SIG-M5 treated with dmso at 0.1 percent for 504 hours (cell line): ENCODE measurements at regions not wholly inside any gene's neighbourhood (a gene's known extent, or its start where the extent isn't known, plus 50 kb on each side); places are given as distances from the start of the nearest gene placed in this dataset.

ENCODE experiments used
- DNase-seq: peaks from one replicate; lab custom pipeline; 2025; ENCODE audit not compliant: unreplicated experiment; lab: John Stamatoyannopoulos, UW

DNA sequence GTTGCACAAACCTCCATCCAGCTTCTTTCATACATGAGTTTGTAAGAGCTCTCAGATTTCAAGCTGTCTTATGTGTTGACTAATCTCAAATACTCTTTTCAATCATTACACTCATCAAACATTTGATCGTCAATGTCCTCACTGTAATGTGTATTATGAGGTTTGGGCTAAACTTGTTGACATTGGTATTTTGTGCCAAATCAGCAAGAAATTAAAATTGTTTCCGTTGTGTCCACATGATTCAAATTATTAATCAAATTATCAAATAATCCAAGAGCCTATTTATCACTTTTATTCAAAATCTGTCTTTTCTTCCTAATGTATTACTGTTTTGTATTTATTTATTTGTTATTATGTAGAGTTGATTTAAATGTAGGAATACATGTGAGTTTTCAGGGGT, 283.4 kb downstream of the GAS1 start:
- DNase-seq, result no peak

DNA sequence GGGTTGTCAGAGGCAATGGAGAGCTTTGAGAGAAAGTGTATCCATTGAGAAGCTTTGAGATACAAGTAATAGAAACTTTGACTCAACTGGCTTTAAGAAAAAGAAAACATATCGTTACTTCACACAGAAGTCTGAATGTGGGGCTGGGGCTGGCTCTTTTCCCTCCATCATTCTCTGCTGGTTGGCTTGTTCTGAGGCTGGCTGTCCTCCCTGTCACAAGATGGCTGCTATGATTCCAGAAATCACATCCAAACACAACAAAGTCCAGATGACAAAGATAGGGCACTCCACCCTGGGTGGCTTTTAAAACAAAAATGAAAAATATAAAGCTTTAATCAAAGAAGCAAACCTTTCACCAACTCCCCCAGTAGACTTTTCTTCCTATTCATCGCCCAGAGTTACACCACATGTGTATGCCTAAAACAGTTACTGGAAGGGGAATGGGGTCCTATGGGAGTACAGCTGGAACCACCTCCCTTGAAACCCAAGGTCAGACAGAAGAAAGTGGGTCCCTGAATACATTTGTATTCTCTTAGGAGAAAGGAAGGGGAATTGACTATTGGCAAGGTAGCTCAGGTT, 284.3 kb downstream of the GAS1 start:
- no peak for DNase-seq

- no peak for DNase-seq
Observed at GRCh38 chr9:86660146-86660943, 287.0 kb downstream of the GAS1 start.

DNA sequence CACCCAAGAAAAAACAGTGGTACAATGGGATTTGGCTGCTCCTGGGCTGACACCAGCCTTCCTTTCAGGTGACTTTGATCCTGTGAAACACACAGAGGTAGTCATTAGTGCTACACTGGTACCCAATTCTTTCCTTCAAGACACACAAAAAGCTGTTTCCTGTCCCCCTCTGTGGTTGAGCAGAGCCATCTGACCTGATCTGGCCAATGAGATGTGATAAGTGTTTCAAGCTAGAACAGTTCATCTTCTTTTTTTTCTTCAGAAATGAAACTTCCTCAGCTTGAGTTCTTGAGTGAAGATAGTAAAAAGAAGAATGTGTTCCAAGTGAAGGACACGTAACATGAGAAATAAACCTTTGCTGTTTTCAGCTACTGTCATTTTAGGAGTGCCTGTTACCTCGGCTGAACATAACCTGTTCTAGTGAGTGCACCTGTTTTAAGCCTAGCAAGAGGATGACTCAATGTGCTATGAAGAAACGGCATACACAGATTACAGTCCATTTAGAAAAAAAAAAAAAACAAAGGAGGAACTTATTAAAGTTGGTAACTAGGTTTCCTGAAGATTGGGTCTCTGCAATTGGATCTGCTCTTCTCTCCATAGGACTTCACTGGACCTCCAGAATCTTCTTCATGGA, 287.8 kb downstream of the GAS1 start:
- no peak for DNase-seq

DNA sequence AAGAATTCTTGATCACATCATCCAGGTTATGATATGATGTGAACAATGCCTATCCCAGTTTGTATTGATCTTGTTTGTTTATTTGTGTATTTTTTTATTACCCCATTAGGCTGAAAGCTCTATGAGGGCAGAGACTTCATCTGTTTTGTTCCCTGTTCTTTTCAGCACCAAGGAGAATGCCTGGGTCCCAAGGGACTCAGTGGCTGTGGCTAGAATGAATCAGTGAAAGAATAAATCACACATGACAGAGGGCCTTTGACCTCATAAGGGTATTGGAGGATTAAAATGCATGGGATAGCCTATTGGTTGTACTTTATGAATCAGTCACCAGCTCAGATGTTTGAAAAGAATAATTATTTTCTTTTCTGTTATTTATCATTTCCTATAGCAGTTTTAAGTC, 292.2 kb downstream of the GAS1 start:
- DNase-seq, result no peak

DNA sequence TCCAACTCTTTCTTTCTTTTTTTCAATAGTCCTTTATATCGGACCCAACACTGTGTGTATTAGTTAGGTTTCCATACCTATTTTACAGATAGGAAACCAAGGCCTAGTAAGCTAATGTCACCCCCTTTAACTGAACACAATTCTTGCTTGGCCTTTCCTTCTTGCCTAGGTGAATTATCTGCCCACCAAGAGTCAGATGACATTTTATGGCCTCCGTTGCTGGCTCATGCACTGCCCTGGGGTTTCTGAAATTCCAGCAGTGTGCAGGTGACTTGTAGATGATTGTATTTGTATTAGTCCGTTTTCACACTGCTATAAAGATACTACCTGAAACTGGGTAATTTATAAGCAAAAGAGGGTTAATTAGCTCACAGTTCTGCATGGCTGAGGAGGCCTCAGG, 293.8 kb downstream of the GAS1 start:
- DNase-seq, result no peak

GRCh38 chr9:86652736-86653135, 294.6 kb downstream of the GAS1 start:
- no peak for DNase-seq

GRCh38 chr9:86649913-86650312, 295.7 kb upstream of the TUT7 start:
- no peak for DNase-seq

DNA sequence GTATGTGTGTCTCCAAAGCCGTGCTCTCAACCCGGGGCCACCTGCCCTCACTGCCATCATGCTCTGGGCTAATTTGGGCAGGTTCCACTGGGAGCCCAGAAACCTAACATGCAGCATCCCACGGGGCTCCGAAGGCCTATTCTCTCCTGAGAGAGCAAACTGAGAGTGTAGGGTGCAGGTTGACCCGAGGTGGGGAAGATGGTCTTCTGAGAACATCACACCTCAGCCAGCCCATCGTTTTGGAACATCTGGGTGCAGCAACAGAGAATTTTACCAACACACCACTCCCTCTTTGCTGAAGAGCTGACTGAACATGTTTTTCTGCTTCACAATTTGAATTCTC, 294.6 kb upstream of the TUT7 start:
- no peak for DNase-seq

DNA sequence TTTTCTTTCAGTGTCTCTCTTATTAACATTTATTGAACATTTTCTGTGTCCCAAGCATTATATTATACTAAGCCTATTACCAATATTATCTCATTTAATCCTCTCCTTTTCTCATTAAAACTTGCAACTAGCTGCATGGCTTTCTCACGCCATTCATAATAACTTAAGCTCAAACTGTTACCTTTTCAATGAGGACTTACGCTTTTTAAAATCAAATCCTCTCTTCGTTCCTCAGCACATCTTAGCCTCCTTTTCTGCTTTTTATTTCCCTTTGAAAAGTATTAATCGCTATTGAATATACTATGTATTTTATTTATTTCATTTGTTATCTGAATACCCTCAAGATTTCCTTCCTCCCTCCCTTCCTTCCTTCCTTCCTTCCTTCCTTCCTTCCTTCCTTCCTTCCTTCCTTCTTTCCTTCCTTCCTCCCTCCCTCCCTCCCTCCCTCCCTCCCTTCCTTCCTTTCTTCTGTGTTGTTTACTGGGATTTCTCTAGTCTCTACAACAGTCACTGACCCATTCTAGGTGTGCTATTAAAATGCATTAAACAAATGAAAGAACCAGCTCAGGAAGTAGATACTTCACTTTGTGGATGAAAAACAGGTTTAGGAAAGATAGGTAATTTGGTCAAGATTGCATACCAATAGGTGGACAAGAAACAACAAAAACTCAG, 294.1 kb upstream of the TUT7 start:
- no peak for DNase-seq

DNA sequence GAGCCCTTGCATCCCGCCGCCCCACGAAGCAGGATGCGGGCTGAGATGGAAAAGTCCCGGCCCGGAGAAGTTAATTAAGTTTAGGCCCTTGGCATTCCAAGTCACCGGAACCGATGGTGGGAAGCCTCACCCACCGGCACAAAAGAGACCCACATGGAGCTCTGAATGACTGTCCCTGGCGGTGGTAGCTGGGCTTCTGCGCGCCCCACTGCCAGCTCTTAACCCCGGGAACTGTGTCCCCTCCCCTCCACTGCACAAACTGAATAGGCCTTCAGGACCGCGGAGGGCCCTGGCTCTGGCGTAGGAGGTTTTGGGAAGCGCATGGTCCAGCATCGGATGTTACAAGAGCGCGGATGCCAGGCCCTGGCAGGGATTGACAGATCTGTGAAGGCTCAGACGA, 291.1 kb upstream of the TUT7 start:
- no peak for DNase-seq

DNA sequence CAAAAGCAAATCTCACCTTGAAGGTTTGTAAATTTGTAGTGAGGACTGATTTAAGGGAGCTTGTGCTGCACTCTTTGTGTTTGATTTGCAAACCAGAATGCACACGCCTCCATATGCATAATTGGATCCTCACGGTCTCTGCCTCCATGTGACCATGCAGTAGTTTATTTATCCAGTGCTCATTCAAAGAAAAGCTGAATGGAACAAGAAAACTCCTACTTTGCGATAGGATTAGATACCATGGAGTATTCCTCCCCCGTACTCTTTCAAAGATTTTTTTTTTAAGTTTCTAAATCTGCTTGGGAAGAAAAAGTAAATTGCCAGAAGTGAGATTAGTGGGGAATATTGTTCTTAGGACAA, 290.4 kb upstream of the TUT7 start:
- DNase-seq, result no peak

GRCh38 chr9:86643946-86644674, 289.9 kb upstream of the TUT7 start:
- DNase-seq, result no peak

- no peak for DNase-seq
Observed at GRCh38 chr9:86642721-86643120, 288.5 kb upstream of the TUT7 start.

DNA sequence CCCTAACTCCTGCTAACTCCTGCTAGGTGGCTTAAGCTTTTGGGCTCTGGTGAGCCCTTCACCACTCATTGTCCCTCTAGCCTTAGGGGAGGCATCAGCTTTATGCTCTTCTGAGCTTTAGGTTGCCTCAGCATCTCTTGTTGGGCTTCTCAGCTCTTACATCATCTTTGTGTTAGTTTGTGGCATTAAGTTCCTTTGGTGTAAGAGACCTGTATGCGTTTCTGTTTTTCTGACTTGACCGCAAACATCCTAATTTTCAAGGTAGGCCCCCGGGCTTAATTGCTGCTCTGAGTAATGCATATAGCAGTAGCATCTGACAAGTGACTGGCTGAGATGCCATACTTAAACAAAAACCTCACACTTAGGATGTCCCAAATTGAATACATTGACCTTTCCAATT, 287.8 kb upstream of the TUT7 start:
- no peak for DNase-seq

- DNase-seq, result peak; percentile 10
Observed at GRCh38 chr9:86639899-86640379, 285.7 kb upstream of the TUT7 start.

- DNase-seq, result no peak
Observed at GRCh38 chr9:86639287-86639686, 285.1 kb upstream of the TUT7 start.

DNA sequence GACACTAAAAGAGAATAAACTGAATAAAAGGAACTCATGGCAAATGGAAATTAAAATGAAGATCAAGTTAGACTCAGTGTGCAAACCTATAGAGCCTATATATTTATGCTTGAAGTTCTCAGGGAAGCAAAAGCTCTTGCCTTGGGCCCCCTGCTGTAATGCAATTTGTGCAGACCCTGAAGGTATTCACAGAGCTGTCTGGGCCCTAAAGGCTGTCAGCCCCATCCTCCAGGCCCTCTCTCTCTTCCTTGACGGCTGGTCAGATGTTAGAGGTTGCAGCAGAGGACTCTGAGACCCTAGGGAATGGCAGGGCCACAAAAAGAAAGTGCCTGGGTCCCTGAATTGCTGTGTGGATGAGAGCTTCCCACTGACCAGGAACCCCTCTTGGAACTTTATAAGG, 283.9 kb upstream of the TUT7 start:
- no peak for DNase-seq

DNA sequence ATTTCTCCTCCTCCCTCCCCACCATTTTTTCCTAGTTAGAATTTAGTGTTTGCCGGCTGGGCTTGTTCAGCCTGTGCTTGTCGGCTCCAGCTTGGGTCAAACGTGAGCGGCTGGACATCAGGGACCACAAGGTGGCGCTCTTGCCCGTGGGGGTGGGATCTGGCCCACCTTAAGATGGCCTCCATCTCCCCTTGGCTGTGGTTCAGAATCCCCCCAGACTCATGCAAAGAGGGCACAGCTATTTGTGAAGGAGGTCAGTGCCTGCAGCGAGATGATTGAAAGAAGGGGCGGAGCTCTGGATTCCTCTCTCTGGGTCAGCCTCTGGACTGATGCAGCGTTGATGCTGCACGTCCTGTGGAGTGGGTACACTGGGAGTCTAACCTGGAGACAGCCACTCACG, 283.3 kb upstream of the TUT7 start:
- no peak for DNase-seq

DNA sequence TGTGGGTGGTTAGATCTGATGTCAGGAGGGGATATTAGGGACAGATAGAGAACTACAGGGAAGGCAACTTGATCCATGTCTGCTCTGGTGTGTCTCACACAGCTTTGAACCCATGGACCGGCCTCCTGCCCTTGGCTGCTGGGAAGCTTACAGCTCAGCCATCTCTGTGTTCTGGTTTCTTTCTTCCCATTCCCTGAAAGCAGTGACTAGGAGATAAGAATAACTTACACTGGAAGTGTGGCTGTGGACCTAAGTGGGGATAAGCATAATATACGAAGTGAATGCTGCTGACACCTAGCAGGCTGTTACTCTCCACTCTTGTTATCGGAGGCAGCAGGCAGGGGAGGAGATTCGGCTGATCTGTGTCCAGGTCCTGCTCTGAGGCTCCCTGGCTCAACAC, 282.3 kb upstream of the TUT7 start:
- no peak for DNase-seq

DNA sequence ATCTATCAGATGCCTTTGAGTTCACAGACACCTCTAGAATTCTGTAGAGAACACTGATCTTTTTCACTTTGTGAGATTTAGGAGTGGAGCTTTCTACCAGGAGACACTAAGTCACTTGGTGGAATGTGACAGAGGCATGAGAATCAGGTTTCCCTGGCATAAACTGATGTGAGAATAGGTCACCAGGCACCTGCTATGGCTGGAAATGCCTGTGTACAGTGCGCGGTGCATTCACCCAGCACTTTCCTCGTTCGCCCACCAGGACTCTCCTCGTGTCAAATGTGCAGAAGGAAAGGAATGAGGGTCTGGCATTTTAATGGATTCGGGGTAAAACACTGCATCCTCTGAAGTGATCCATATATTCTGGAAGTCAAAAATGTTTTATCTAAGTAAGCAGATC, 281.8 kb upstream of the TUT7 start:
- DNase-seq, result no peak
